Fibroblast of lung (primary cell): ENCODE measurements at regions not wholly inside any gene's neighbourhood (a gene's known extent, or its start where the extent isn't known, plus 50 kb on each side); places are given as distances from the start of the nearest gene placed in this dataset.

Experiments
- EZH2 ChIP-seq: IDR thresholded peaks from 2 replicates; pipeline ENCODE4 v1.5.1; 2012; ENCODE audit warnings: low read length, control low read depth, mild to moderate bottlenecking; ENCODE audit errors: missing control alignments
- TF ChIP-seq, protein P1 (sequence below), 2 donors: IDR thresholded peaks in 1 of 2; conservative IDR thresholded peaks in 1 of 2; 1 replicate in 1 of 2; 2 replicates in 1 of 2; pipeline ENCODE4 v1.5.1; 2011 to 2012; ENCODE audit warnings: low read length in 2 of 2, control low read depth in 1 of 2, inconsistent platforms in 1 of 2, low read depth in 1 of 2, mild to moderate bottlenecking in 1 of 2

DNA sequence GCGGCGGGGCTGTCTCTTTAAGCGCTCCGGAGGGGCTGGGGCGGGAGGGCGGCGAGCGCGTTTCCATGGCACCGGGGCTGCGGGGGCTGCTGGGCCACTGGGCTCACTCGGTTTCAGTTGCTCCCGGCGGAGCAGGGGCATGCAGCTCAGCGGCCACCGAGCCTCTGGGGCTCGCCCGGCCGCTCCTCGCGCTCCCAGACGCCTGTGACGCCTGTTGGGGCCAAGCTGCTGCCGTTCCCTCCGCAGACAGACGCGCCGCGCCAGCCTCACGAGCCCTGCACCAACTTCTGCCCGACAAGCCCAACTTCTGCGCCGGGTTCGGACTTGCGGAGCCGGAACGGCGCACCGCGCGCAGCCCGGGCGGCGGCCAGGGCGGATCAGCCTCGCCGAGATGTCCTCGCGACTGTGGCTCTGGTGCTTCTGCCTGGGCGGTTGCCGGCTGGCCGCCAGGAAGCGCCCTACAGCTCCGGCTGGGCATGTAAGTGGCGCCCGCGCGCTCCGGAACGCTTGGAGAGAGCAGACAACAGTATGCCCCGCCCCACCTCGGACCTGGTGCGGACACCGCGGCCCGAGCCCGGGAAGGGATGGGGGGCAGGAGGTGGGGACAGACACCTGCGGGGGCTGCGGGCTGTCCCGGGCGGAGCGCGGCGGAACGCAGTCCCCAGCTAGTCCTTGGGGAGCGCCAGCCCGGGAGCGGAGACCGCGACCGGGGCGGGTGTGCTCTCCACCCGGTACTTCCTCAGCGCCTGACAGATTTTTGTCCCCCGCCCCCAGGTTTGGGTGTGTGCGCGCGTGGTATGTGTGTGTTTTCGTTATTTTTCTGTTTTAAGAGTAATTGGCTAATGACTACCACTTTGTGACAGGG lies 154.1 kb upstream of the GOLIM4 start:
- TF ChIP-seq, protein P1, sequence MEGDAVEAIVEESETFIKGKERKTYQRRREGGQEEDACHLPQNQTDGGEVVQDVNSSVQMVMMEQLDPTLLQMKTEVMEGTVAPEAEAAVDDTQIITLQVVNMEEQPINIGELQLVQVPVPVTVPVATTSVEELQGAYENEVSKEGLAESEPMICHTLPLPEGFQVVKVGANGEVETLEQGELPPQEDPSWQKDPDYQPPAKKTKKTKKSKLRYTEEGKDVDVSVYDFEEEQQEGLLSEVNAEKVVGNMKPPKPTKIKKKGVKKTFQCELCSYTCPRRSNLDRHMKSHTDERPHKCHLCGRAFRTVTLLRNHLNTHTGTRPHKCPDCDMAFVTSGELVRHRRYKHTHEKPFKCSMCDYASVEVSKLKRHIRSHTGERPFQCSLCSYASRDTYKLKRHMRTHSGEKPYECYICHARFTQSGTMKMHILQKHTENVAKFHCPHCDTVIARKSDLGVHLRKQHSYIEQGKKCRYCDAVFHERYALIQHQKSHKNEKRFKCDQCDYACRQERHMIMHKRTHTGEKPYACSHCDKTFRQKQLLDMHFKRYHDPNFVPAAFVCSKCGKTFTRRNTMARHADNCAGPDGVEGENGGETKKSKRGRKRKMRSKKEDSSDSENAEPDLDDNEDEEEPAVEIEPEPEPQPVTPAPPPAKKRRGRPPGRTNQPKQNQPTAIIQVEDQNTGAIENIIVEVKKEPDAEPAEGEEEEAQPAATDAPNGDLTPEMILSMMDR (conservative IDR thresholded peaks at IDR 0.05 in 1 of 2, IDR thresholded peaks at IDR 0.05 in 1 of 2; ENCODE audit: low read depth in 1 of 2, low read length in 2 of 2): peak; percentile 15 to 40
- TF ChIP-seq EZH2: no peak
